Esophagus mucosa (tissue), 1 donor: ENCODE measurements at regions not wholly inside any gene's neighbourhood (a gene's known extent, or its start where the extent isn't known, plus 50 kb on each side); places are given as distances from the start of the nearest gene placed in this dataset.

Experiments
- ATAC-seq: fragments of 200-7000 bp; cut with Tn5 transposase; one replicate; pipeline ENCODE4 v1.9.1; 2020
- donor health status: DM: yes; HTN: yes; CAD: no.

DNA sequence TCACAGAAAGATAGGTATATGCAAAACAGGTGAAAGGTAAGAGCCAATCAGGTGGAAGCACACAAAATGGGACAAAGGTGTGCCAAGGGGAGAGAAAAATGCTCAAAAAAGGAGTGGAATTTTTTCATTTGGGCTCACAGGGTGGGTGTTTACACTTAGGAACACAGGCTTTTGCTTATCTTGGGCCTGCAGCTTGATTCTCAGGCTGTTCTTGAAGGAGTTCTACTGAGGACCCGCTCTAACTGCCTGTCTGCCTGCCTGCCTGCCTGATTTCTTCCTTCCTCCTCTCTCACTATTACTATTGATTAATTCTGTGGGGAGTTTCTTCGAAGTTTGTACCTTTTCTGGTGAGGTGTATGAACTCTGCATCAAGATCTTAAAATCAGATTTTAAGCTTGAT, 120.3 kb upstream of the CTSO start:
- no peak for ATAC-seq

DNA sequence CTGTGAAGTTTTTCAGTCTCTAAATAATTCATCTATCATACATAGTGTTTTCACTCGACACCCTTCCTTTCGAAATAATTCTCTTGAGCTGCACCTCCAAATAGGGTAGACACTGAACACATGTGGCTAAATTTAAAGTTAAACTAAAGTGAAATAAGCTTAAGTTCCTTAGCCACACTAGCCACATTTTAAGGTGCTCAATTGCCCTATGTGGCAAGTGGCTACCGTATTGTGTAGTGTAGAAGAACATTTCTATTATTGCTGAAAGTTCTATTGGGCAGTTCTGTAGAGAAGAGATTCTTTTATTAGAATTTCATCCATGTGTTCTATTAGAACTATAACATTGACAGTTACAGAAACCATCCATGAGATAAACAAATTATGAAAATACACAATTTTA, 107.0 kb upstream of the CTSO start:
- no peak for ATAC-seq

DNA sequence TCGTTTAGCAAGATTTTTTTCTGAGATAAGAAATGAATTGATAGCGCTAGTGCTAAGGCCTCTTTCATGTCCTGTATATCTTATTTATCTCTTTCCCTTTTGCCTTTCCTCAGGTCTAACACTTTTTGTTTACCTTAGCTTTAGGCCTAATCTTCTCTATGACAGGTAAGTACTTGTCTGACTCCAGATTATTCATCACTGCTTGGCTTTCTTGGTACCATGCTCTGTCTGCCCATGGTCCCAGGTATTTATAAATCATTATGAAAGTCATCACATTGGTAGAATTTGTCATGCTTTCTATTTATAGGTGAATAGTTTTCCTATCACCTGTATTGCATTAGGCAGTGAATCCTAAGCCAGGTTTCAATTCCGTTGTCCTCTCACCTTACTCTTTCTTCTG, 99.5 kb upstream of the CTSO start:
- peak; percentile 55 for ATAC-seq

DNA sequence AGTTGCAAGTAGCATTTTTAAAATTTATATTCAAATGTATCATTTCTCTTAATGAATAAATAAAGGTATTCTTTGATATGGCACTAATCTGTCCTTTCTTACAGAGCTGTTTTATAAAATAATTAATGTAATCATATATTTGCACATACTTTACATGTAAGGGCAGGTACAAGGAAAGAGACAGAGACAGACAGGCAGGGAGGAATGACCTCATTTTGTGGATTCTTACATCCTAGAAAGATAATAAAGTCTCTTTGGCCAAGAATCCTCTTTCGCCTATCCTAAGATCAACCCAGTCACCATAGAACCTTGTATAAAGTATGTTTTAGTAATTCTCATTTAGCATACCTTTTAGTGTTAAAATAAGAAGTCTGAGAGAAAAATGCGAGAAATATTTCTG, 98.5 kb upstream of the CTSO start:
- no peak for ATAC-seq

DNA sequence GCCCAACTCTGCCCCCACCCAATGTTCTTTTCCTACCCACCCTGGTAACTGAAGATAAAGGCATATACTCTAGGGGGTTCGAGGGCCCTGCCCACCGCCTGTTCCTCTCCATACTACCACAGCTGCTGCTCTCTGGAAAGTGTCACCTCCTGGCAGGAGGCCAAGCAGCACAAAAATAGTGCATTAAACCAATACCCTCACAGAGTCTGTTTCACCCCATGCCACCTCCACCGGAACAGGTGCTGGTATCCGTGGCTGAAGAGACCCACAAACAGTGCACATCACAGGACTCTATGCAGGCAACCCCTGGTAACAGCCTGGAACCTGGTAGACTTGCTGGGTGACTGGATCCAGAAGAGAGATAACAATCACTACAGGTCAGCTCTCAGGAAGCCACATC, 85.1 kb upstream of the CTSO start:
- ATAC-seq: no peak

DNA sequence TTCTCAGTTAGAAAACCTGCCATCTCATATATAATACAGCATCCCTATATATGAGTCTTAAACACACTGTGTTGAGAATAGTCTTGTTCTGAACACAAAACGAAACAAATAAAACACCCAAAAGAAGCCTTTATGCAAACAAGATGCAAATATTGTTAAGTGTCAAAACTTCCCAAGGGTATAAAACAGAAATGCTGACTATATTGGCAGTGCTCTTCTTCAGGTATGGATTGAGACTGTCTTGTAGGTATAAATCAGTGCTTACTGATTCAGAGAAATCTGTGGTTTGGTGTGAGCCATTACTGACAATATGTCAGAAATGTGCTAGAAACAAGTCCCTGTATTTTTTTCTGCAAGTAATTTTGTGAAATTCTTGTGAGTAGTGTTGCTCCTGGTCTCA, 82.8 kb upstream of the CTSO start:
- ATAC-seq: no peak

DNA sequence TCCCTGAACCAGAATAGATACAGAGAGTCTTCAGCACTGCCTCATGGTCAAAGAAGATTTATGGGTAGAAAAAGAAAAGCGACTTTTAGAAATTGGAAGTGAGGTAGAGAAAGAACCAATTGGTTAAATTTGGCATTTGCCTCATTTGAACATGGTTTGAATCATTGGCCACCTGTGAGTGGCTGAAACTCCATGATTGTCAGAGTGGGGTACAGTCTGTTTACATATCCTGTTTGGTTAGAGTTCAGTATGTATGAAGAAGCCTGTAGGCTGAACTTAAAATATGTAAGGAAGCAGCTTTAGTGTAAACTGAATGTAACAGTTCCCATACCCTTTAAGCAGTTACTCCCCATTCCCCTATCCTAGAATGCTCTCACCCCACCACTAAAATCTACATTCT, 76.0 kb upstream of the CTSO start:
- ATAC-seq: no peak

DNA sequence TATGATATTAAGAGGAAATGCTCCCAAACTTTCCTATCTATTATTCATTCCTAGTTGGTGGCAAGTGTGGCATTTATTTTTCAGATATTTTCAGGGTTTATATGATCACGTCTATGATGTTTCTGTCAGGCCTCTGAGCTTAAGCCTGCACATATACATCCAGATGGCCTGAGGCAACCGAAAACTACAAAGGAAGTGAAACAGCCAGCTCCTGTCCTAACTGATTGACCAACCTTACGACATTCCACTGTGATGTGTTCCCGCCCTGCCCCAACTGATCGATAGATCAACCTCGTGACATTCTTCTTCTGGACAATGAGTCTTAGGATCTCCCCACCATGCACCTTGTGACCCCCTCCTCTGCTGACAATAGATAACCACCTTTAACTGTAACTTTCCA, 67.6 kb upstream of the CTSO start:
- no peak for ATAC-seq

DNA sequence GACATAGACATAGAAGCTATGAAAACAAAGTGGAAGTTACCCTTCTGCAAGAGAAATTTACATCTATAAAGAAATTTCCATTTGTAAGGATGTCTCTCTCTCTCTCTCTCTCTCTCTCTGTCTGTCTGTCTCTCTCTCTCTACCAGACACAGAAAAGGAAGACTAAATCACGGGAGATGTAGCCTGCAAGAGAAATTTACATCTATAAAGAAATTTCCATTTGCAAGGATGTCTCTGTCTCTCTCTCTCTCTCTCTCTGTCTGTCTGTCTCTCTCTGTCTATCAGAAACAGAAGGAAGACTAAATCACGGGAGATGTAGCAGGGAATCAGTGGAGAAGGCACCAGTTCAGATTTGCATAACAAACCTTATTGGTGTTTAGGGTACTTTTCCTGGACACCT, 65.6 kb upstream of the CTSO start:
- ATAC-seq: no peak

DNA sequence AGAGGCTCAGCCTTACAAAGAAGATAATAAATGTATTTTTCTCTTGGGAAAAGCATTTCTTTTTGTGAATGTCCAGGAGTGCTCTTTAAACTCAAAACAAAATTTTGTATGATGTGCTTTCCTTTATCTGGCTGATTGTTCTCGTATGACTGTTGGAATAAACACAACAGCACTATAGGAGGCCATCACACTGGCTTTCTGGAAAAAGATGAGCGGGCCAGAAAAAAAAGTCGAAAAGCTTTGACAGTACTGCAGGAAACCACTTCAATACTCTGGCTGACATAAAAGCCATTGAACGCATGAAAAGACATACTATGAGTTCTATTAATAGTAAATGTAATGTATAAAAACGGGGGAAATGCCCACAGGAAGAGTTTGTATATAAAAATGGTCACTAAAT, 64.7 kb upstream of the CTSO start:
- ATAC-seq: no peak

DNA sequence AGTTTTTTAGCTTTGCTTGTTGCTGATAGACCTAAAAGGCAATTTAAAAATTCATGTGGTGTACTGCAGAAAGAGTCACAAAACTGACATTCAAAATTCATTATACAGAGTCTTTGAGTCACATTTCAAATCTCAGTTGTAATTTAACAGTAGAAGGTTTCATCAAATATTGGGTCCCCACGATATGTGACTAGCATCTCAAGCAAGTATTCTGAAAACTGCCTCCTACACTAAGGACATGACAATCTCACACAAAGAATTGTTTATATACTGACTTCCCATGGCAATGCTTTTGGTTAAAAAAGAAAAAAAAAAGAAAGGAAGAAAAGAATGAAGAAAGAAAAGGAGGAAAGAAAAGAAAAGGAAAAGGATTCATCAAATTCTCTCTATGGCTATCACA, 62.1 kb upstream of the CTSO start:
- no peak for ATAC-seq

DNA sequence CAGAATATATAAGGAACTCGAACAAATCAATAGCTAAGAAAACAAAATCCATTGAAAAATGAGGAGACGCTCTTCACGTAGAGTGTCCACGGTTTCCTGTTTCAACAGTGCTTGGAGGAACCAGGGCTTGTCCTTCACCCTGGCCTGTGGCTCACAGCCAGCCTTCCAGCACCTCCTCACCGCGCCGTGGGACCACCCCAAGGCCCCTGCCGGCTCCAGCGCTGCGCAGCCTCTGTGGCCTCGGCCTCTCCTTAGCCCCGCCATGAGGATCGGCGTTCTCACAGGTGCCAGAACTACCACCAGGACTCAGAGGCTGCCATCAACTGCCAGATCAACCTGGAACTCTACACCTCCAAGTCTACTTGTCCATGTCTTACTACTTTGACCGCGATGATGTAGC, 52.5 kb upstream of the CTSO start:
- no peak for ATAC-seq
